ENCODE measurements at regions not wholly inside any gene's neighbourhood (a gene's known extent, or its start where the extent isn't known, plus 50 kb on each side); places are given as distances from the start of the nearest gene placed in this dataset.
"Not testable (repeated sequence)": the region's sequence is repeated elsewhere in the genome, so short reads cannot be mapped to it uniquely, and the experiment has no call there.

DNA sequence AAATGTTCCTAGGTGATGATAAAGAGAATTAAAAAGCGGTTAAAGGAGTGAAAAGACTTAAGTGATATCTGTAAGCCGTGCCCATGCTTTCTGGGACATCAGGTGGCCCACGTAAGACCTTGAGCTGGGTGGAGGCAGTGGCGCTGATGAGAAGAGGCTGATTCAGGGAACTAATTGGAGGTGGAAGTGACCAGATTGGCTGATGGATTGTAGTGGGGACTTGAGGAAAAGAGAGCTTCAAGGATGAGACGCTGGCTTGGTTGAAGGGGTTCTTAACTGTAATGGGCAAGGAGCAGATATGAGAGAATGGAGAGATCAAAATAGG is 69.1 kb upstream of the EP300 start:
- no peak for DNase-seq (ENCODE audit: low spot score)

DNA sequence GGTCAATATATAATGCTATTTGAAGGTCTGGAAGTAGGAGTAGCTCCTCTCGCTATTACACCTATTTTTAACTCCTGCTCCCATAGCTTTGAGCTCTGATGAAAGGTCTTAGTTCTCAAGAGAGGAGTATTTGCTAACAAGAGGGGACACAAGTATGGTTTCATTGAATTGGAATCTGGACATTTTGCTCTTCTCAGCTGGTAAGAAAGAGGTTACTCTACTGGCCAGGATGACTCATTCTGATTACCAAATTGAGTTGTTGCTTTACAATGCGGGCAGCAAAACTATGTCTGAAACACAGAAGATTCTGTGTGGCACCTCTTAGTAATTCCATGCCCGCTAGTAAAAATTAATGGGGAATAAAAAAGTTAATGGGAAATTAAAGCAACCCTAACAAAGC is 63.6 kb upstream of the EP300 start:
- peak; percentile 75 for DNase-seq (ENCODE audit: low spot score)

DNA sequence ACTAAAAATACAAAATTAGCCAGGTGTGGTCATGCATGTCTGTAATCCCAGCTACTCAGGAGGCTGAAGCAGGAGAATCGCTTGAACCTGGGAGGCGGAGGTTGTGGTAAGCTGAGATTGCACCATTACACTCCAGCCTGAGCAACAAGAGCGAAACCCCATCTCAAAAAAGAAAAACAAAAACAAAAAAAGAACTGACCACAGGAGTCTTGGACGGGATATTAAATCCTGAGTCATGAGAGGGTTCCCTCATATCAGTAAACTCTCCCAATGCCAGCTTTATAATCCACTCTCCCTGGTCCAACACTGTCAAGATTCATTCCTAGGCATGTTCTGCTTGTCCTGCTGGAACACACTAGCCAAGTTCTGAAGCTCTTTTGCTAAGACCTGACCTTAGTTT is 61.5 kb upstream of the EP300 start:
- no peak for DNase-seq (ENCODE audit: low spot score)

DNA sequence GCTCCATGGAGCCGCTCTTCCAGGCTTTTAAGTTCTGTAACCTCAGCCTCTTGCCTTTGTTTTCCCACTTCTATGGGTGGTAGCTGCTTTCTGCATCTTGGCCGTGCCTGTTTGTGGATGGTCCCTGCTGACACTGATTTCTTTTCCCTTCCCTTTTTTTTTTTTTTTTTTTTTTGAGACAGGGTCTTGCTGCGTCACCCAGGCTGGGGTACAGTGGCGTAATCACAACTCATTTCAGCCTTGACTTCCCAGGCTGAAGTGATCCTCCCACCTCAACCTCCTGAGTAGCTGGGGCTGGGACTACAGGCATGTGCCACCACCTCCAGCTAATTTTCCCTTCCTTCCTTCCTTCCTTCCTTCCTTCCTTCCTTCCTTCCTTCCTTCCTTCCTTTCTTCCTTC is 57.7 kb upstream of the EP300 start:
- DNase-seq (ENCODE audit: low spot score), result no peak

DNA sequence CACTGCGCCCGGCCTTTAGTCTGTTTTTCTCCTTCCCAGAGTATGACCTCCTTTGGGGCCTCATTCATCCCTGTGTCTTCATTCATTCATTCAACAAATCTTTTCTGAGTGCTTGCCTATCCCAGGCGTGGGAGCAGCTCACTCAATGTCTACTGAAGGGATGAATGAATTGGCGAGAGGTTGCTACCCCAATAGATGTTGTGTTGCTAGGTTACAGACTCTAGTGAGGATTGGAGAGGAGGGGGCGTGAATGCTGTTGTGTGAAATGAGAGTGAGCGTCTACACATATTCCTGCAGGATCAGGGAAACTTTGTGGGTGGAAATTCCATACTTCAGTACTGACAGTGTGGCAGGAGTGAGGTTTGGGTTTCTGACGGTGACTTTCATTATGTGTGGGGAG is 55.5 kb upstream of the EP300 start:
- no peak for DNase-seq (ENCODE audit: low spot score)

DNA sequence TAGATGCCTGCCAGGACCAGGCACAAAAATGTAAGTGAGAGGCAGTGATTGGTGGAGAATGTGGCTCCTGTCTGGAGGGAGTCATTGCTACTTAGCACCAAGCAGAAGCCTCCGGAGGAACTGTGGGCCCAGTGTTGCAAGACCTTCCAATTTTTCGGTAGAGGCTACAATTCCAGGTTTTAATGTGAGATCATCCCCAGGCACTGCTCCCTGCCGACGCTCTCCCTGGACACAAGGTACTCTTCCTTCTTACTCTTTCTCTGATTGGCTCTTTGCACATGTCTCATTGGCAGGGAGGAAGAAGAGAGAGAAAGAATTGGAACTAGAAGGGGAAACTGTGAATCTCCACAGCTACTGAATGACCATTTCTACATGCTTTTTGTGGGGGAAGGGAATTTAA is 53.7 kb upstream of the EP300 start:
- no peak for DNase-seq (ENCODE audit: low spot score)

DNA sequence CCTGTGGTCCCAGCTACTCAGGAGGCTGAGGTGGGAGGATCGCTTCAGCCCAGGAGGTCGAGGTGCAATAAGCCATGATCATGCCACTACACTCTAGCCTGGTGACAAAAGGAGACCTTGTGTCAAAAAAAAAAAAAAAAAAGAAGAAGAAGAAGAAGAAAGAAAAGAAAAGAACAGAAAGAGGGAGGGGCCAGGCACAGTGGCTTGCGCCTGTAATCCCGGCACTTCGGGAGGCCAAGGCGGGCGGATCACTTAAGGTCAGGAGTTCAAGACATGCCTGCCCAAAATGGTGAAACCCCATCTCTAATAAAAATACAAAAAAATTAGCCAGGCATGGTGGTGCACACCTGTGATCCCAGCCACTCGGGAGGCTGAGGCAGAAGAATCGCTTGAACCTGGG is 52.8 kb upstream of the EP300 start:
- not testable (repeated sequence) for DNase-seq (ENCODE audit: low spot score)

DNA sequence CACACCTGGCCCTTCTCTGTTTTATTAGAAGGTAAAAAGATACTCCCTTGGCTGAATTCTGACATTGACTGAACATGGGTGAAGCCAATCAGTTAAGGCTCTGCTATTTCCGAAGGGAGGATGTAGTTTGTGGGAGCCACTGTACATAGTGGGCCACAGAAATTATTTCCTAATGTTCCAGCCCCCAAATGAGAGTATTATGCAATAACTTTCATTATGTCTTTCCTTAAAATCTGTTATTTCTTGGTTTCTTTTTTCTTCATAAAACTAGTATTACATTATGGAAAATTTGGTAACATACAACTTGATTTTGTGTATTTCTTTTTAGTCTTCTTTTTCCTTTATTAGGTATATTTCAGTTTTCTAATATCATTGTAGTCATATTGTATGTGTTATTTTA is 51.9 kb upstream of the EP300 start:
- no peak for DNase-seq (ENCODE audit: low spot score)

DNA sequence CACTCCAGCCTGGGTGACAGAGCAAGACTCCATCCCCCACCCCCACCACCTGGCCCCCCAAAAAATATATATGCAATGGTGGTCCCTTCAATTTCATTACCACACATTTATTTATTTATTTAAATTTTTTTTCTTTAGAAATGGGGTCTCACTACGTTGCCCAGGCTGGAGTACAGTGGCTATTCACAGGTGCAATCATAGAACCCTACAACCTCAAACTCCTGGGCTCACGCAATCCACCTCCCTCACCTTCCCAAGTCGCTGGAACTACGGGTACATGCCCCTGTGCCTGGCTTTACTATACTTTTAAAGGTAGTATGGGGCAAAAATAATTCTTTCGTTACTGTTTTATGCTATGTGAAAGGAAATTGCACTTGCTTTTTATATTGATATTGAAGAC is 50.9 kb upstream of the EP300 start:
- DNase-seq (ENCODE audit: low spot score), result no peak

All from hepatic stellate cell (primary cell).